ENCODE measurements at regions not wholly inside any gene's neighbourhood (a gene's known extent, or its start where the extent isn't known, plus 50 kb on each side); places are given as distances from the start of the nearest gene placed in this dataset.

- TF ChIP-seq POLR2A (IDR thresholded peaks at IDR 0.05): no peak
- TF ChIP-seq CTCF (IDR thresholded peaks at IDR 0.05): no peak
- no peak for TF ChIP-seq POLR2AphosphoS5 (IDR thresholded peaks at IDR 0.05)
- TF ChIP-seq EP300 (IDR thresholded peaks at IDR 0.05): no peak
Measured at GRCh38 chrX:69430785-69431184, 73.3 kb upstream of the NALF2 start.

All from gastroesophageal sphincter (tissue), 3 donors.